Retina (tissue), 1 donor: ENCODE measurements at regions not wholly inside any gene's neighbourhood (a gene's known extent, or its start where the extent isn't known, plus 50 kb on each side); places are given as distances from the start of the nearest gene placed in this dataset.

Source experiments
- DNase-seq: peaks from one replicate; pipeline ENCODE4 v3.0.0-alpha.2; 2016

- DNase-seq = no peak
These were observed 248.7 kb upstream of the GPR26 start for GRCh38 chr10:123417414-123417813.

GRCh38 chr10:123421461-123421860 is 244.7 kb upstream of the GPR26 start:
- no peak for DNase-seq

- DNase-seq = no peak
These were observed 243.9 kb upstream of the GPR26 start for GRCh38 chr10:123422261-123422660.

- no peak for DNase-seq
These were observed 241.6 kb upstream of the GPR26 start for GRCh38 chr10:123424537-123424936.

GRCh38 chr10:123425680-123426079 is 240.5 kb upstream of the GPR26 start:
- no peak for DNase-seq

- no peak for DNase-seq
These were observed 238.9 kb upstream of the GPR26 start for GRCh38 chr10:123427165-123427786.

GRCh38 chr10:123428391-123428790 is 237.8 kb upstream of the GPR26 start:
- DNase-seq = no peak

GRCh38 chr10:123429706-123430221 is 236.4 kb upstream of the GPR26 start:
- DNase-seq = peak; percentile 72

- DNase-seq = no peak
These were observed 232.6 kb upstream of the GPR26 start for GRCh38 chr10:123433539-123433938.

- no peak for DNase-seq
These were observed 231.6 kb upstream of the GPR26 start for GRCh38 chr10:123434435-123435039.

GRCh38 chr10:123442901-123443300 is 223.3 kb upstream of the GPR26 start:
- no peak for DNase-seq

- no peak for DNase-seq
These were observed 222.2 kb upstream of the GPR26 start for GRCh38 chr10:123443924-123444323.

GRCh38 chr10:123445261-123445775 is 220.8 kb upstream of the GPR26 start:
- no peak for DNase-seq

GRCh38 chr10:123446449-123447156 is 219.6 kb upstream of the GPR26 start:
- no peak for DNase-seq

- no peak for DNase-seq
These were observed 216.8 kb upstream of the GPR26 start for GRCh38 chr10:123449234-123449962.

- no peak for DNase-seq
These were observed 215.1 kb upstream of the GPR26 start for GRCh38 chr10:123450956-123451605.

GRCh38 chr10:123451618-123452245 is 214.4 kb upstream of the GPR26 start:
- DNase-seq = no peak

GRCh38 chr10:123454987-123455386 is 211.2 kb upstream of the GPR26 start:
- DNase-seq = no peak

- no peak for DNase-seq
These were observed 210.3 kb upstream of the GPR26 start for GRCh38 chr10:123455861-123456260.

GRCh38 chr10:123458933-123459332 is 207.2 kb upstream of the GPR26 start:
- DNase-seq = no peak

GRCh38 chr10:123459371-123460091 is 206.6 kb upstream of the GPR26 start:
- DNase-seq = no peak
